Head of caudate nucleus (tissue), 42 donors: ENCODE measurements at regions not wholly inside any gene's neighbourhood (a gene's known extent, or its start where the extent isn't known, plus 50 kb on each side); places are given as distances from the start of the nearest gene placed in this dataset.

Experiments
- DNase-seq, 42 donors: peaks; one replicate each; pipeline versions ENCODE4 v3.0.0 to v3.0.0-alpha.2; 2020 to 2021; ENCODE audit warnings: mixed read lengths in 7 of 42
- intact Hi-C: fragments of 100-400 bp; cut with DNase I; formaldehyde crosslinking; loops from one replicate; pipeline ENCODE4 v1.15.0; 2022

- DNase-seq: no peak
- intact Hi-C loops: no loop called here
These were observed 179.4 kb downstream of the ETS1 start for GRCh38 chr11:128407962-128408361.

- intact Hi-C loops: no loop called here
- DNase-seq: no peak
These were observed 181.4 kb downstream of the ETS1 start for GRCh38 chr11:128405714-128406662.

GRCh38 chr11:128405112-128405511 is 182.2 kb downstream of the ETS1 start:
- intact Hi-C loops: no loop called here
- DNase-seq: no peak

GRCh38 chr11:128404437-128404836 is 182.9 kb downstream of the ETS1 start:
- intact Hi-C loops: no loop called here
- no peak for DNase-seq

GRCh38 chr11:128400382-128401203 is 186.8 kb downstream of the ETS1 start:
- intact Hi-C loops: no loop called here
- DNase-seq: no peak

- no peak for DNase-seq
- intact Hi-C loops: no loop called here
These were observed 187.9 kb downstream of the ETS1 start for GRCh38 chr11:128399251-128400121.

- no peak for DNase-seq
- intact Hi-C loops: no loop called here
These were observed 188.7 kb downstream of the ETS1 start for GRCh38 chr11:128398517-128399250.

GRCh38 chr11:128397362-128397761 is 190.0 kb downstream of the ETS1 start:
- intact Hi-C loops: no loop called here
- DNase-seq: no peak

- no peak for DNase-seq
- intact Hi-C loops: no loop called here
These were observed 192.8 kb downstream of the ETS1 start for GRCh38 chr11:128394431-128395089.

GRCh38 chr11:128392259-128392658 is 195.1 kb downstream of the ETS1 start:
- no peak for DNase-seq
- intact Hi-C loops: no loop called here

- intact Hi-C loops: no loop called here
- no peak for DNase-seq
These were observed 195.5 kb downstream of the ETS1 start for GRCh38 chr11:128391811-128392210.

- intact Hi-C loops: no loop called here
- DNase-seq: no peak
These were observed 197.1 kb downstream of the ETS1 start for GRCh38 chr11:128390246-128390645.

GRCh38 chr11:128389461-128389976 is 197.8 kb downstream of the ETS1 start:
- intact Hi-C loops: no loop called here
- DNase-seq: no peak

GRCh38 chr11:128388206-128388815 is 199.0 kb downstream of the ETS1 start:
- intact Hi-C loops: no loop called here
- DNase-seq: no peak

- no peak for DNase-seq
- intact Hi-C loops: no loop called here
These were observed 207.5 kb downstream of the ETS1 start for GRCh38 chr11:128379587-128380580.

GRCh38 chr11:128375961-128376360 is 211.4 kb downstream of the ETS1 start:
- DNase-seq: no peak
- intact Hi-C loops: no loop called here
